MCF 10A (cell line): ENCODE measurements at regions not wholly inside any gene's neighbourhood (a gene's known extent, or its start where the extent isn't known, plus 50 kb on each side); places are given as distances from the start of the nearest gene placed in this dataset.

ENCODE experiments used
- BruUV-seq: library from RNA; stranded (reverse); fragments of 400-500 nt; replicated peaks from 2 replicates; lab custom pipeline; 2021; lab: Mats Ljungman, UMichigan
- CTCF ChIA-PET: fragments of 300-600 bp; sonication (Branson Sonifier 250); formaldehyde crosslinking; extraction: SDS; loops from one replicate; lab custom pipeline; 2021; ENCODE audit warnings: antibody characterized with exemption, inconsistent platforms; lab: Yijun Ruan, JAX
- POLR2A ChIA-PET: fragments of 300-600, 350-650 bp; sonication (Branson Sonifier 250); formaldehyde crosslinking; extraction: SDS; loops from one replicate; lab custom pipeline; 2020; ENCODE audit warnings: antibody characterized with exemption, inconsistent platforms; lab: Yijun Ruan, JAX
- DNase-seq: peaks from one replicate; pipeline ENCODE4 v3.0.0-alpha.2; 2018; ENCODE audit not compliant: unreplicated experiment
- H3K27ac Mint-ChIP-seq: one replicate; pipeline ENCODE4 v1.8.0; 2022; ENCODE audit warnings: mild to moderate bottlenecking, low read depth, mixed read lengths; ENCODE audit not compliant: unreplicated experiment
- H3K27me3 Mint-ChIP-seq: one replicate; pipeline ENCODE4 v1.8.0; 2022; ENCODE audit warnings: mixed read lengths; ENCODE audit not compliant: insufficient read depth, unreplicated experiment
- H3K36me3 Mint-ChIP-seq: one replicate; pipeline ENCODE4 v1.8.0; 2022; ENCODE audit warnings: mild to moderate bottlenecking, moderate library complexity, mixed read lengths; ENCODE audit not compliant: insufficient read depth, unreplicated experiment
- H3K4me1 Mint-ChIP-seq: one replicate; pipeline ENCODE4 v1.8.0; 2022; ENCODE audit warnings: mixed read lengths; ENCODE audit not compliant: insufficient read depth, unreplicated experiment
- H3K4me3 Mint-ChIP-seq: one replicate; pipeline ENCODE4 v1.8.0; 2022; ENCODE audit warnings: mild to moderate bottlenecking, moderate library complexity, mixed read lengths; ENCODE audit not compliant: unreplicated experiment
- H3K9me3 Mint-ChIP-seq: one replicate; pipeline ENCODE4 v1.8.0; 2022; ENCODE audit warnings: mixed read lengths; ENCODE audit not compliant: unreplicated experiment
- intact Hi-C: fragments of 100-400 bp; cut with micrococcal nuclease; formaldehyde crosslinking; loops from 2 replicates; pipeline ENCODE4 v1.14.1; 2022
- TF ChIP-seq, protein P1 (sequence below): fragments of 200-600 bp; IDR thresholded peaks from one replicate; pipeline ENCODE4 v1.8.0; 2022; ENCODE audit warnings: antibody characterized with exemption, mild to moderate bottlenecking; ENCODE audit not compliant: unreplicated experiment

- BruUV-seq: no TSS peak
- no peak overlapping the region for H3K27ac Mint-ChIP-seq
- TF ChIP-seq, protein P1, sequence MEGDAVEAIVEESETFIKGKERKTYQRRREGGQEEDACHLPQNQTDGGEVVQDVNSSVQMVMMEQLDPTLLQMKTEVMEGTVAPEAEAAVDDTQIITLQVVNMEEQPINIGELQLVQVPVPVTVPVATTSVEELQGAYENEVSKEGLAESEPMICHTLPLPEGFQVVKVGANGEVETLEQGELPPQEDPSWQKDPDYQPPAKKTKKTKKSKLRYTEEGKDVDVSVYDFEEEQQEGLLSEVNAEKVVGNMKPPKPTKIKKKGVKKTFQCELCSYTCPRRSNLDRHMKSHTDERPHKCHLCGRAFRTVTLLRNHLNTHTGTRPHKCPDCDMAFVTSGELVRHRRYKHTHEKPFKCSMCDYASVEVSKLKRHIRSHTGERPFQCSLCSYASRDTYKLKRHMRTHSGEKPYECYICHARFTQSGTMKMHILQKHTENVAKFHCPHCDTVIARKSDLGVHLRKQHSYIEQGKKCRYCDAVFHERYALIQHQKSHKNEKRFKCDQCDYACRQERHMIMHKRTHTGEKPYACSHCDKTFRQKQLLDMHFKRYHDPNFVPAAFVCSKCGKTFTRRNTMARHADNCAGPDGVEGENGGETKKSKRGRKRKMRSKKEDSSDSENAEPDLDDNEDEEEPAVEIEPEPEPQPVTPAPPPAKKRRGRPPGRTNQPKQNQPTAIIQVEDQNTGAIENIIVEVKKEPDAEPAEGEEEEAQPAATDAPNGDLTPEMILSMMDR: no peak
- POLR2A ChIA-PET: no interaction called here
- intact Hi-C loops: no loop called here
- H3K4me1 Mint-ChIP-seq: no peaks in the 10 kb centered on the region
- CTCF ChIA-PET: no interaction called here
- peaks cover 63% of the 10 kb centered on the region for H3K27me3 Mint-ChIP-seq
- no peaks in the 10 kb centered on the region for H3K36me3 Mint-ChIP-seq
- H3K9me3 Mint-ChIP-seq: no peaks in the 10 kb centered on the region
- H3K4me3 Mint-ChIP-seq: no peak overlapping the region
- DNase-seq: no peak
These were observed 104.3 kb upstream of the PLXNA4 start for GRCh38 chr7:132680590-132680989.

- no peaks in the 10 kb centered on the region for H3K9me3 Mint-ChIP-seq
- BruUV-seq: no TSS peak
- TF ChIP-seq, protein P1: no peak
- intact Hi-C loops: no loop called here
- H3K36me3 Mint-ChIP-seq: no peaks in the 10 kb centered on the region
- H3K27ac Mint-ChIP-seq: no peak overlapping the region
- ChIA-PET CTCF (no interaction called here), POLR2A (no interaction called here)
- H3K27me3 Mint-ChIP-seq: peaks cover 44% of the 10 kb centered on the region
- no peak for DNase-seq
- no peak overlapping the region for H3K4me3 Mint-ChIP-seq
- no peaks in the 10 kb centered on the region for H3K4me1 Mint-ChIP-seq
These were observed 102.4 kb upstream of the PLXNA4 start for GRCh38 chr7:132678656-132679055.

DNA sequence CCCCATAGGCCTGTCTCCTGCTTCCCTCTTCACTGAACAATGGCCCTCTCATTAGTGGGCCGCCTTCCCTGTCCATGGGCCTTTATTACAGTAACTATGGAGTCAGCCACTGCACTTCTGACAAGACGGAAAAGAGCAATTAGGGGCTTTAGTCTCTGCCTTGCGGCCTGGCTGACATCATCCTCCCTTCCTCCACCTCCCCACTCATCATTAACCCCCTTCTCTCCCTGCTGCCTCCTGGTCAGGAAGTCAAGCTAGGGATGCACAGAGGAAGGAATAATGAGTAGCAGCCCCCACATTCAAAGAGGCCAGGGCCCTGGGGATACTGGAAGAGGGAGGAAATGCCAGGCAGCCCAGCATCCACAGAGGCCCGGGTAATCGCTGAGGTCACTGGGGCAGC lies 101.6 kb upstream of the PLXNA4 start:
- H3K36me3 Mint-ChIP-seq: no peaks in the 10 kb centered on the region
- TF ChIP-seq, protein P1: no peak
- no peak overlapping the region for H3K27ac Mint-ChIP-seq
- BruUV-seq: no TSS peak
- H3K27me3 Mint-ChIP-seq: peaks cover 36% of the 10 kb centered on the region
- POLR2A ChIA-PET: interaction anchor here (1.3 kb wide), 1 partner anchor 91 kb away, joined by 3 read pairs; no protein-coding TSS in a partner anchor
- CTCF ChIA-PET: interaction anchor here (1.0 kb wide), 1 partner anchor 756 kb away, joined by 4 read pairs; no protein-coding TSS in a partner anchor
- intact Hi-C loops: no loop called here
- no peaks in the 10 kb centered on the region for H3K4me1 Mint-ChIP-seq
- no peak overlapping the region for H3K4me3 Mint-ChIP-seq
- H3K9me3 Mint-ChIP-seq: no peaks in the 10 kb centered on the region
- DNase-seq: no peak

DNA sequence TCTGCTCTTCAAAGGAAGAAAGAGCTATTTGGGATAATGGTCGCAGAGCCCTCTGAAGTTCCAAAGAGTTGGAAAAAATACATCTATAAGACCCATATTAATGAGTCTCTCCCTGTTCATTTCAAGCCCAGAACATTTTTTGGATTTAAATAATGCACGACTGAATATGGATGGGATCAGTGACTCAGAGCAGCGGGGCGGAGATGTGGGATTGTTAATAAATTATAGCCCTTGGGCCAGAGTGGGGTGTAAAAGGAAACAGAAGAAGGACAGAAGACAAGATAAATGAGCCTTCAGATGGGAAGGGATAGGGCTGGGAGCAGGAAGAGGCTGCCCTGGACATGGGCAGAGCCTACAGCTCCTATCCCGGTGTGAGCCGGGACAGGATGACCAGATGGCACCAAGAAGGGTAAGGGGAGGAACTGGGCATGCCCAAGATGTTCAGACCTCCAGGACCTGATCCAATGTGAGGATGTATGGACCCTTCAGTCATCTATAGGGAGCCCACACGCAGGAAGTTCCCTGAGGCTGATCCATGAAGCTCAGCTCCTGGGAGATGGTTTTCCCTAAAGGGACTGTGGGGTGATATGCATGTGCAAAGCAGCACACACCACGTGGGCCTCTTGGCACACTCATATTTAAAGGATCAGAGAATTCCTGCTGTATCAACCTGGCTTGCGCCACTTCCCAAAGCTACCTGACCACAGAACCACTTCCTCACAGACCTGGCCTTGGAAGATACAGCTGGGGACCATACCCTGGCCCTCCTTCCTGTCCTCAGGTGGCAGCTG lies 96.1 kb upstream of the PLXNA4 start:
- Mint-ChIP-seq H3K36me3 (no peaks in the 10 kb centered on the region), H3K27ac (no peak overlapping the region), H3K4me1 (no peaks in the 10 kb centered on the region), H3K4me3 (no peak overlapping the region), H3K9me3 (no peaks in the 10 kb centered on the region), H3K27me3 (peaks cover 29% of the 10 kb centered on the region)
- TF ChIP-seq, protein P1: no peak
- BruUV-seq: no TSS peak
- DNase-seq: no peak
- intact Hi-C loops: no loop called here
- CTCF ChIA-PET: interaction anchor here (0.5 kb wide), 1 partner anchor 954 kb away, joined by 5 read pairs; no protein-coding TSS in a partner anchor
- POLR2A ChIA-PET: interaction anchor here (0.6 kb wide), 1 partner anchor 343 kb away, joined by 3 read pairs; no protein-coding TSS in a partner anchor
